A172 (cell line): ENCODE measurements at regions not wholly inside any gene's neighbourhood (a gene's known extent, or its start where the extent isn't known, plus 50 kb on each side); places are given as distances from the start of the nearest gene placed in this dataset.

Experiments used
- DNase-seq: peaks from one replicate; pipeline ENCODE4 v3.0.0-alpha.2; 2015; ENCODE audit warnings: low spot score

DNA sequence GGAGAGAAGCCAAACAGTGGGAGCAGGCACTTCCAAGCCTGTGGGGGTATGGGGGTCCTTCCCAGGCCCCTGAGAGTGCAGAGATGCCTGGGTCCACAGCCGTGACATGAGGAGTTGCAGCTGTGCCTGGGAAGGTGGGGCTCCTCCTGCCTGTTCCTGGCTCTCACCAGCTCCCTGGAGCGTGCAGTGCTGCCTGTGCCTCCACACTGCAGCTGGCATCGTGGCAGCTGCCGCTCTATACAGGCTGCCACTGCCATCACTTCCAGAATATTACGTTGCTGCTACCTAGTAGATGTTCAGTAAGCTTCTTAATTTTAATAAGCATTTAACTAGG is 223.7 kb downstream of the KCNC2 start:
- DNase-seq, result no peak

GRCh38 chr12:74988156-74988555 is 221.5 kb downstream of the KCNC2 start:
- DNase-seq, result no peak
